HG03575 (cell line): ENCODE measurements at regions not wholly inside any gene's neighbourhood (a gene's known extent, or its start where the extent isn't known, plus 50 kb on each side); places are given as distances from the start of the nearest gene placed in this dataset.

Source experiments
- ATAC-seq: cut with Tn5 transposase; IDR thresholded peaks from one replicate; pipeline ENCODE4 v1.9.1; 2021; ENCODE audit not compliant: unreplicated experiment, insufficient number of reproducible peaks, low FRiP score; ENCODE audit errors: extremely low read depth

DNA sequence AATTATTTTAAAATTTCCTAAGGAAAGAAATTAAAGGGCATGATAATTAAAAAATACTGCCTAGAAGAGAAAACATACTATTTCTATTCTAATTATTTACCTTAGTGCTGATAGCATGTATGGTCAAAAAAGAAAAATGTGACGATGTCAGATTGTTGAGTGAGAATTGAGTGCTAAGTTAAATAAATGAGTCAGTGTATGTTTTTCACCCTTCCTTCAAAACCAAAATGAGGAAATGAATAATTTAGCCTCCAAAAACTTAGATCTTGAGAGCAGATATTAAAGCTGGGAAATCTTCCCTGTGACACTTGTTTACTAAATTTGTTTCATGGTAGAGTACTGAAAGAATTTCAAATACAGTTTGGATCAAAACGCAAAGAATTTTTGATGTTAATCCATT lies 58.6 kb upstream of the NYAP2 start:
- no peak for ATAC-seq

DNA sequence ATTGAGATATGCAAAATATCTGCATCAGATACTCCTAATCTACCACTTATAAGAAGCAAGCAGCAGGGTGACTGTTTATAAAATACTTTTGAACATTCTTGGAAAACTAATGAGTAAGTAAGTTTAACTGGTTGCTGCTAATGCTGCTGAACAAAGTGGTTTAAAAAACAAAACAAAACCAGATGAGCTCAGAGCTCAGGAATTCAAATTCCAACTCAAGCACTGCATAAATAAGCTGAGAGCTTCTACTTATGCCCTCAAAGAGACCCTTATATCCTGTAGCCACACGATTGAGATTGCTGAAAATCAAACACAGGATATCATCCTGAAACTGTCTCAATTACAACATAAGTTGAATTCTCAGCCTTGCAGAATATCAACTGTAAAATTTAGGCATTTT lies 62.3 kb upstream of the NYAP2 start:
- no peak for ATAC-seq

DNA sequence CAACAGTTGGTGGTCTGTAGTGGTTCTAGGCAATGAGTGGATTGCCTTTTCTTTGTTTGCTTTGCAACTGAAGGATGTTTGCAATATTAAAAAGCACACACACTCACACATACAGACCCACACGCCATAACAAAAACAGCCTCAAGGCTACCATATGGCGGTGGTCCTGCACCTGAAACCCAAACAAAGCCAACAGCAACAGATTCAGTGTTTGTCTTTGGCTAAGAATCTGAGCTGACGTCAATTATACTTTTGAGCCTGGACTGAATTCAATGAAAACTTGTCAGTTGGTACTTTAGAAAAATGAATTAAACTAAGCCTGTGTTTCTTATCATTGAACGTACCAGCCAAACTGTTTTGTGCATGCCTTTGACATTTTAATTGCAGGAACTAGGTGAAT lies 65.0 kb upstream of the NYAP2 start:
- no peak for ATAC-seq

DNA sequence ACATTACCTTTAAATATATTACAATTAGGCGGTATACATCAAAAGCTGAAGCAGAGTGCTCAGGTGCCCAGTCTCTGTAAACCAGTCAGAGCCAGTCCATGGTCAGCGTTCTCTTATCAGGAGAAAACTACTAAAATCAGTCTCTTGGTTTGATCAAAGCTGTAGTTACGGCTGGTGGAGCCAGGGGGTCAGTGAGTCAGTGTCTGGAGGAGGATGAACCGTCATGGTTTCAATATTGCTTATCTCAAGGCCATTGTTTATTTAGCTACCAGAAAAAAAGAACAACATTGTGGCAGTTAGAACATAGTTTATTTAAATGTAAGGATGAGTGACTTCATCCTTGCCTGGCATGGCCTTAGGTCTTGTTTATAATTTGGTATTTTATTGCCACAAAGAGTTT lies 71.3 kb upstream of the NYAP2 start:
- ATAC-seq = no peak

DNA sequence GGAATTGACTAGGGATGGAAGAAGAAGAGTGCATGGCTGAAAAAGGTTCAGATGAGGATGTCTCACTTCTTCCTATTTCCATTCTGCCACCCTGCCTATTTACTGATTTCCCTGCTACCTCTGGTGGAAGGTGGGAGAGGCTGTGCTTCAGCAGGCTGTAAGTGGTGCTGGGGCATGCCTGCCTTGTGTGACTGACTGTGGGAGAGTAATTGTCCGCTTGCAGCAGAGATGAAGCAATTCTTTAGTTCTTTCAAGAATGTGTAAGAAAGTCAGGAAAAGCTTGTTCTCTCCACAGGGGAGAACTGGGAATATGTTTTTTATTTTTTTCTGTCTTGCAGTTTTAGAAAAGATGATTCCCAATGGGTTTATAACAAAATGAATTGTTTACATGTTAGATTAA lies 72.5 kb upstream of the NYAP2 start:
- ATAC-seq = no peak

DNA sequence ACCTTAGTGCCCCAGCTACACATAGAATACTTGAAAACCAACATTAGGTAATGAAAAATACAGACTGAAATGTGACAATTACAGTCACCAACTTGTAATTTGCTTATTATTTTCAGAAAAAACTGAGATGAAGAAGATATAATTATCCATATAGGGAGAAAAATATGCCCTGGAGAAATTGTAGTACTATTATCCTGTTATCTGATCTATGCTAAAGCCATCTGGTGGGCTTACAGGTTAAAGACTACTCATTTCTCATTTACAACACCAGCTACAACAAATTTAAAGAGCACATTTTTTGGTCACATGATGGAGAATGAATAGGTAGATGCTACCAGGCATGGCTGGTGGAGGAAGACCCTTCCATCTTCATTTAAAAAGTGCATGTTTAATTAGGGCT lies 79.6 kb upstream of the NYAP2 start:
- ATAC-seq = no peak

DNA sequence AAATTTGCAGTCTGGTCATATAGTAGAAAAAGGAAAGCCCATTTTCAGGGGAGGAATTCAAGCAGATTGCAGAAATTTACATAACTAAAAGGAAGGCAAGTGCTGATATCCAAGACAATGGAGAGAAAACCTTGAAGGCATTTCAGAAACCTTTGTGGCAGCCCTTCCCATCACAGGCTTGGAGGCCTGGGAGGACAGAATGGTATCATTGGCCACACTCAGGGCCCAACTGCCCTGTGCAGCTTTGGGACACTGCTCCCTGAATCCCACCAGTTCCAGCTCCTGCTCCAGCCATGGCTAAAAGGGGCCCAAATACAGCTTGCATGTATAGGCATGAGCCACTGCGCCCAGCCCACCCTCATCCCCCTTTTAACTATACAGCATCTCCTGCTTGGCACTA lies 81.1 kb upstream of the NYAP2 start:
- ATAC-seq = no peak

DNA sequence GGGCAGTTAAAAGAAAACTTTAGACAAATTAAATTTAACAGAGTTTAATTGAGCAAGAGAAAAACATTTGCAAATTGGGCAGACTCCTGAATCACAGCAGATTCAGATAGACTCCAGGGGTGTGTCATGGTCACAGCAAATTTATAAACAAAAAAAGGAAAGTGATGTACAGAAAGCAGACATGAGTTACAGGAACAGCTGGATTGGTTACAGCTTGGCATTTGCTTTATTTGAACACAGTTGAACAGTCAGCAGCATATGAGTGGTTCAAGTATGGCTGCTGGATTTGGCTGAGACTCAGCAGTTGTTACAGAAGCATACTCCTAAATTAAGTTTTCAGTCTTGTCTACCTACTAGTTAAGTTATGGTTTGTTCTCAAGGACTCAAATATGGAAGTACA lies 82.3 kb upstream of the NYAP2 start:
- no peak for ATAC-seq

DNA sequence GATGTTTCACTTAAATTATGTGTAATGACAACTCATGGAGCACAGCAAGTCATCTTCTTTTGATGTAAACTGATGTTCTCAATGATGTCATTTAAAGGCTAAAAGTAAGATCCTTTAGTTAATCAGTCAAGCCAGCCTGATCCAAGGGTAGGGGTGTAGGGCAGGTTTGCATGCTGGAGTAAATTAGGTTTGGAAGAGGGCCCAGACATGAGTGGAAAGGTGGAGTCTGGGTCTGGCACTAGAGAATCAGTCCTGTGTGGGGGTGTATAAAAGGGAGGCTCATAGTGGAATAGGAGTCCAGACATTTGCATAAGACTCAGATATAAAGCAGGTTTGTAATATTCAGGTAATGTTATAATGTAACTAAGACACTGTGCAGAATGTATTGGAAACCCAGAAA lies 88.8 kb upstream of the NYAP2 start:
- no peak for ATAC-seq

DNA sequence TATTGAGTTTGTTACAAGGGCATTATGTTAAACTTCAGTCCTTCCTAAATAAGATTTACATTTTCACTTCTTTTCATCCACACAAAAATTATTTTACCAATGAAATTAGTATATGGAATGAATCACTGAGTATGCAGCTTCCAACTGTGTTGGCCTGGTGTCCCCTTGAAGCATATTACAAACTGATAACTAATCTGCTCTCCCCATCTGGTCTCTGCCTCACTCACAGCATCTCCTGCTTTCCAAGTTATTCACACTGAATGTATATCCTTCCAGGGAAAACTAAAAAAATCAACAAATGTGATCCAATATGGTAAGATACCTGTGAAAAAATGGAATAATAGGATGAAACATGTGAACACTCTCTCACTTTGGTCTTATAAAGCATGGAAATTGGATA lies 90.0 kb upstream of the NYAP2 start:
- ATAC-seq = no peak

DNA sequence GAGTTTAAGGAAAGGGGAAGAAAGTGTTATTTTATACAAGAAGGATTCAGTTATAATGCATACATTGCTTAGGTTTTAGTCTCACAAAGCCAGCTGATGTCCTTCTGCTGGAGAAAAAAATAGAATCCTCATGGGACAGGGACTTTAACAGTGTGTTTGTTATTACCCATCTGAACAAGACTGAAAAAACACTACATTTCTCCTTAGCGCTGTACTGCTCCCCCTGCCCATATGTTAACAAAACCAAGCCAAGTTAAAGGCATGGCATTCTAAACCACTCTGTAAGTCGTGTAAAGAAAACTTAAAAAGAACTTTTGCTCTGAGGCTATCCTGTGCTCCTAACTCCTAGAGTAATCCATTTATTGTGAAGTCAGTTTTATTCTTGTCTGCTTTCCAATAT lies 102.6 kb upstream of the NYAP2 start:
- ATAC-seq = no peak

DNA sequence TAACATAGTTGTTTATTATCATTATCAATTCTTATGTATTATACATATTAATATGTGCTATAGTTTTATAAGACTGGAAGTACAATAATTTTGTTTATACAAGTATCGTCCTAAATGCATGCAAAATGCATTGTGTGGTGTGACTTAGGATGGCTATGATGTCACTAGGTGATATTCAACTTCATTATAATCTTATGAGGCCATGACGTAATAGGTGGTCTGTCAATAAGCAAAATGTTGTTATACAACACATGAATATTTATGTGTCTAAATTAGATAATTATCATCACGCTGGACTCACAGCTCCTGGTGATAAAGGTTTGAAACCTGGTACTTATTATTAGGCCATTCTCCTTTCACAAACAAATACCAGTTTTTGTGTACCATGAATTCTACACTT lies 104.4 kb upstream of the NYAP2 start:
- ATAC-seq = no peak

DNA sequence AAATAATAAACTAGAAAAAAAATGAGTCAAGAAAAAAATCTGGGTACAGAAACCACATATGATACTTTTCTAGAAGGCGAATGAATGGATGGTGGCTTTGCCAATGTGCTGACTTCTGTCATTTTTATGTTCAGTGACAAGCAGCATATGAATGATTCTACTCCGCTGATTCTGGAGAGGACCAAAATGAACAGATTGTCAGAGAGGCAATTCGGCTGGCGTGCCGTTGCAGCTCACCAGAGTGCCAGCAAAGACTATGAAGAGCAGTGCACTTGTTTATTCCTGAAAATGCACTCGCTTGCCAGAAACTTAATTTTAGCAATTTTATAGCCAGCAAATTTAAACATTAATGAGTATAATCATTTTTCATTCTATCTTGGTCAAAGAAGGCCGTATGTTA lies 105.9 kb upstream of the NYAP2 start:
- ATAC-seq = no peak

DNA sequence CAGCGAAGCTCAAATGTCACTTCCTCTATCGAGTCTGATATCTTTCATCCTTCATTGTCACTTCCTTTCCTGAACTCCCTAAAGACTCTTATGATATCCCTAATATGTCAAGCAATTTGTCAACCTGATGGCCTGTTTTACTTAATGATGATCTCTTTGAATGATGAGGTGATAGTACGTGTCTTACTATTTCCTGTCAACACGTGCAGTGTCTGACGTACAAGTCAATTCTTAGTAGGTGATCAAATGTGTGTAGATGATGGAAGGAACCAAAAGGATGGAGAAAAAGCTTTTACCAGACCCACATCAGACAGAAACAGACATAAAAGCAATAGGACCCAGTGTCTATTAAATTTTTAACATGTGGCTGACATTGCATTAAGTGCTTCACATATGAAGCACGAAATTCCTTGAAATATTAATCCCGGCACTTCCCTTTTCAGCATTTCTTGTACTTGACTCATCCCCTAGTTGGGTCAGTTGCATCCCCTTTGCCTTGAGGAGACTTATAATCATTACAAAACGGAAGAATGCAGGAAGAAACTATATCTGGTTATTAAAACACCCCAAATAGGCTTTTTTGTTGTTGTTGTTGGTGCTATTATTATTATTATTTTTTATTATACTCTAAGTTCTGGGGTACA lies 108.6 kb upstream of the NYAP2 start:
- no peak for ATAC-seq

DNA sequence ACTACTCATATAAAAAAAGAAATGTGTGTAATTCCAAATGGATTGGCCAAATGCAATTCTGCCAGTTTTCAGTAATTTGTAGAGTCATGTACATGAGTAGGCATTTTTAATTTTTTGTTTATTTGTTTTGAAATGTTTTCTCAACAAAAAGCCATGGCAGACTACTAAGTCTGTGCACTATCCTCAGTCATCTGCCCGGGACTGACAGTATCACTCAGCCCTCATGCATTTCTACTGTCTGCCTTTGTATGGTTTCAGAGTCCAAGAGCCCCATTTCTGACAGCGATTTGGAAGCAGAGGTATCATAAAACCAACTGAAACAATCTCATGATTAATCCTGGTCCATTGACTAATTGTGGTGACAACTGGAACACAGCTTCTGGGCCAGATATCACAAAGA lies 109.9 kb upstream of the NYAP2 start:
- no peak for ATAC-seq

DNA sequence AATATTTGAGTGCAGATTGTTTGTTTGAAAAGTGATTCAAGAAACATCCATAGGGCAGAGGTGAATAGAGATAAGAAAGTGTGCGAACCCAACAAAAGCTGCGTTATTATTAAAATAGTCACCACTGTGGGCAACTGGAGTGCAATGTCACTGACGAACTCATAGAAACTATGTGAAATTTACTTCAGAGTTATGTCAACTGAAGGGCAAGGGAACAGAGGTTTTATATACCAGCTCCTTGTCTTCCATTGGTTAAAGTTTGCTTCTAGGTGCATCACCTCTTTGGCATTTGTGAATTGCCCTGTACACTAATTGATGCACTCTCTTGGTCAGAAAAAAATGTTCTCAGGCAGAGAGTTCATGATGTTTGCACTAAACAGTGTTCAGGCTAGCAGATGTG lies 110.5 kb upstream of the NYAP2 start:
- no peak for ATAC-seq

DNA sequence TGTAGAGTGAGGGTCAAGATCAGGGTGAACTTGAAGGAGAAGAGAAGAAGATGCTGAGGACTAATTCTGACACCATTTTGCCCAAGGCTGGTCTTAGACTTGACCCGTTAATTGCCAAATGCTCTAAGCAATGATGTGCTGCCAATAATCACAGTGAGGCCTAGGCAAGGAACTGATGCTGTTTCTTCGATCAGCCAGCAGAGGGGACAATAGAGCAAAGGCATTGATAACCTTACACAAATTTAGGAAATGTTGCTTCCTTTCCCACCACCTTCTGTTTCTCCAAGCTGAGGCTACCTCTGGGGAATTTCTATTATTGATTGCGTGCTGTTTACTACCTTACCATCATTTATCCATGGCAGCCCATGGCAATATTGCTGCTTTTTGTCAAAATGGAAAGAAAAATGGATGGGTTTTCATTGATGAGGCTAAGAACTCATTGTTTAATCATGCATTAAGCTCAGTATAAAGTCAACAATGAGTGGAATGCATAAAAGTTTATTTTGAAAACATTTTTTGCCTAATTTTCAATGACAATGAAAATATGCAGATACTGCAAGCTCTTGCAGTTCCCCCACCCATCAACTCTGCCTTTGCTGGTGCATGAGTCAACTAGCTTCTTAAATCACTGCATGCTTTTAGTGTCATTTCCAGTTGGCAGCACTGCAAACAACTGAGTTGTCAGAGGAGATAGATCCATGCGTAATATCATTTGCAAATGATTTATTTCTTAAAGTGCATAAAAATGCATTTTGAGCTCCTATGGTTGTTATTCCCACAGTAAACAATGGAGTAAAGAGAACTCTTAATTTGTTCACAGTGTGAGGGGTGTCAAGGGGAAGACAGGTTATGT lies 116.4 kb upstream of the NYAP2 start:
- no peak for ATAC-seq

DNA sequence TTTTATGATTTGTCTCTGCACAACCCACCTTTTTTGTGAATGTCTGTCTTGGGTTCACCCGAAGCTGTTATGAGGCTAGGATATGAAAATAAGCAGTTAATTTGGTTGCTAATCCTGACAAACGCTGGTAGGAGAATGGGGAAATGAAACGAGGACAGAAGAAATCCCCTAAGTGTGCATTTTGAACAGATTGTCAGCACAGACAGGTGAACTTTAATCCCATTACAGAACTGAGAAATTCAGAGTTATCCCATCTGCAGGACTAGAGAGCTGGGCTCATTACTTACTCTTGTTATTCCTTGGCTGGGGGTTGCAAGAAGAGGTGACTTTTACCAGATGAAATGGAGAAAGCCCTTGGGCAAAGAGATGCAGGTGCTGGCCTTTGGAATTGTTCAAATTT lies 123.3 kb upstream of the NYAP2 start:
- ATAC-seq = peak; percentile 92

DNA sequence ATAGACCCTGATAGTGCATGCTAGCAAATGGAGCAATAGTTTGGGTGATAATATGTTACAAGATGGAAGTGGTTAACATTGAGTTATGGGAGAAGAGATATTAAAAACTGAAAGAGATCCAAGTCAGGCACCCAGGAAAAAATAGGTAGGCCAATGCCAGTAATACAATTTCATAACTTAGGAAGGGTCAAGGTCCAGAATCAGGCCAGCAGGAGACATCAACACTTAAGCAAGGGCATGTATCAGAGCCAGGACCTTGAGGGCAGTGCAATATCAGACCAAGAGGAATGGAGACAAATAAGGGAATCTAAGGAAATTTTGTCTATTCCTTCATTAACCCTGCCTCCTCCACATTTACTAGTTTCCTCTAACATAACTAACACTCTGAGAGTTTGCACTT lies 124.1 kb upstream of the NYAP2 start:
- no peak for ATAC-seq

DNA sequence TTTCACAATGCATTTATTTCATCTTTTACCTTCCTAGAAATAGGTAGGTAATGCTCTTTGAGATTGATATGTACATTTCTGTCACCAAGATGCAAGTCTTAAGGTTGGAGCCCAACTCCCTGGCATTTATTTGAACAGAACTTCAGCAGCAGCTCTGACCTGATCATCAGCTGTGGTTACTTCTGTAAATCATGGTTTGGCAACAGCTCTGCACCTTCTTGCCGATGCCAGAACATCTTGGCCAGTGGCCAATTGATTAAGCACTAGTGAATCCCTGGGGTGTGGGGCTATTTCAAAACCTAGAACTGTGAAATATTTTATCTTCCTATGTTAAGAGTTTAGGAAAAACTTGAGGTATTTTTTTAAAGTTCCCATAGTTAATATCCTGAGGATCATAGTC lies 124.8 kb upstream of the NYAP2 start:
- ATAC-seq = no peak

DNA sequence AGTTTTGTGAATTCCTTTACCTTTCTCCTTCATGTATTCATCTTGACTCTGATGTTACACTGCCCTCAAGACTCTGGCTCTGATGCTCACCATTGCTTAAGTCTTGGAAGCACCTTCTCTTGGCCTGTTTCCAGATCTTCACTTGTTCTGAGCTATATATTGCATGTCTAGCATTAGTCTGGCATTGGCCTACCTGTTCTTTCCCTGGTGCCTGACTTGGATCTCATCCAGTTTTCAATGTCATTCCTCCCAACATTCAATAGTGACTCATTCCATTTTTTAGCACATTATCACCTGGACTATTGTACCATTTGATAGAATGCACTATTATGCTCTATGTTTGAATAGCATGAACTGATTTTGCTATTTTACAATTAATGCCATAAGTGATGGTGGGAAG lies 127.3 kb upstream of the NYAP2 start:
- no peak for ATAC-seq
